ENCODE measurements at regions not wholly inside any gene's neighbourhood (a gene's known extent, or its start where the extent isn't known, plus 50 kb on each side); places are given as distances from the start of the nearest gene placed in this dataset.

GRCh38 chr13:75038393-75039113 lies 443.4 kb downstream of the TBC1D4 start:
- no peak overlapping the region for H3K9ac ChIP-seq (ENCODE audit: low read depth in 2 of 2, low read length in 2 of 2)
- intact Hi-C loops (cut with DNase I): no loop called here

GRCh38 chr13:75025956-75026355 lies 456.0 kb downstream of the TBC1D4 start:
- no peak overlapping the region for H3K27ac ChIP-seq
- no peak overlapping the region for H3K4me3 ChIP-seq
- DNase-seq: no peak
- no peak for TF ChIP-seq CTCF (IDR thresholded peaks at IDR 0.05)
- H3K9me3 ChIP-seq: no peaks in the 10 kb centered on the region
- no peak overlapping the region for H3K9ac ChIP-seq (ENCODE audit: low read depth in 2 of 2, low read length in 2 of 2)
- H3K27me3 ChIP-seq: no peaks in the 10 kb centered on the region
- H3K4me1 ChIP-seq: no peaks in the 10 kb centered on the region
- no peaks in the 10 kb centered on the region for H3K36me3 ChIP-seq
- intact Hi-C loops (cut with DNase I): no loop called here

More at GRCh38 chr13:75038393-75039113, 443.4 kb downstream of the TBC1D4 start:
- no peaks in the 10 kb centered on the region for H3K9me3 ChIP-seq
- H3K4me1 ChIP-seq: no peaks in the 10 kb centered on the region
- H3K36me3 ChIP-seq: no peaks in the 10 kb centered on the region
- H3K4me3 ChIP-seq: no peak overlapping the region
- DNase-seq: no peak
- no peak overlapping the region for H3K27ac ChIP-seq
- TF ChIP-seq CTCF (IDR thresholded peaks at IDR 0.05): no peak
- no peaks in the 10 kb centered on the region for H3K27me3 ChIP-seq

GRCh38 chr13:75024602-75025001 lies 457.4 kb downstream of the TBC1D4 start:
- no peaks in the 10 kb centered on the region for H3K36me3 ChIP-seq
- H3K27me3 ChIP-seq: no peaks in the 10 kb centered on the region
- H3K9ac ChIP-seq (ENCODE audit: low read depth in 2 of 2, low read length in 2 of 2): no peak overlapping the region
- H3K9me3 ChIP-seq: no peaks in the 10 kb centered on the region
- no peak for TF ChIP-seq CTCF (IDR thresholded peaks at IDR 0.05)
- H3K4me1 ChIP-seq: no peaks in the 10 kb centered on the region
- no peak overlapping the region for H3K4me3 ChIP-seq
- intact Hi-C loops (cut with DNase I): no loop called here
- no peak for DNase-seq
- no peak overlapping the region for H3K27ac ChIP-seq

- intact Hi-C loops (cut with DNase I): no loop called here
- TF ChIP-seq CTCF (IDR thresholded peaks at IDR 0.05): no peak
- H3K4me3 ChIP-seq: no peak overlapping the region
- DNase-seq: no peak
- no peaks in the 10 kb centered on the region for H3K36me3 ChIP-seq
- no peaks in the 10 kb centered on the region for H3K9me3 ChIP-seq
- no peaks in the 10 kb centered on the region for H3K4me1 ChIP-seq
- no peak overlapping the region for H3K9ac ChIP-seq (ENCODE audit: low read depth in 2 of 2, low read length in 2 of 2)
- no peaks in the 10 kb centered on the region for H3K27me3 ChIP-seq
- no peak overlapping the region for H3K27ac ChIP-seq
Observed at GRCh38 chr13:75023609-75024008, 458.4 kb downstream of the TBC1D4 start.

- intact Hi-C loops (cut with DNase I): no loop called here
- TF ChIP-seq CTCF (IDR thresholded peaks at IDR 0.05): no peak
Observed at GRCh38 chr13:75021151-75021550, 460.8 kb downstream of the TBC1D4 start.

More at GRCh38 chr13:75021151-75021550, 460.8 kb downstream of the TBC1D4 start:
- H3K4me3 ChIP-seq: no peak overlapping the region
- H3K4me1 ChIP-seq: no peaks in the 10 kb centered on the region
- H3K36me3 ChIP-seq: no peaks in the 10 kb centered on the region
- no peak overlapping the region for H3K9ac ChIP-seq (ENCODE audit: low read depth in 2 of 2, low read length in 2 of 2)
- no peaks in the 10 kb centered on the region for H3K9me3 ChIP-seq
- H3K27ac ChIP-seq: no peak overlapping the region
- no peaks in the 10 kb centered on the region for H3K27me3 ChIP-seq
- DNase-seq: no peak

All from colonic mucosa (tissue), 4 donors.